Right lobe of liver (tissue), 6 donors: ENCODE measurements at regions not wholly inside any gene's neighbourhood (a gene's known extent, or its start where the extent isn't known, plus 50 kb on each side); places are given as distances from the start of the nearest gene placed in this dataset.

Source experiments
- ATAC-seq, 4 donors: fragments of 200-7000 bp; cut with Tn5 transposase; one replicate each; pipeline ENCODE4 v1.9.1; 2020; ENCODE audit warnings: mild to moderate bottlenecking in 4 of 4, moderate library complexity in 4 of 4
- DNase-seq, 3 donors: peaks; one replicate each; pipeline ENCODE4 v3.0.0-alpha.2; 2020
- H3K27ac ChIP-seq, 3 donors: fragments of 200-600 bp; one replicate each; pipeline ENCODE4 v1.8.0; 2022
- H3K27me3 ChIP-seq, 2 donors: fragments of 200-600 bp; one replicate each; pipeline ENCODE4 v1.8.0; 2022
- H3K36me3 ChIP-seq, 4 donors: fragments of 200-600 bp; sonication (generic) in 1 of 4; one replicate each; pipeline versions ENCODE4 v1.5.1 to v1.8.0; 2017 to 2022; ENCODE audit warnings: control low read depth in 1 of 4
- H3K4me1 ChIP-seq, 4 donors: fragments of 200-600 bp; sonication (generic) in 1 of 4; one replicate each; pipeline versions ENCODE4 v1.5.1 to v1.8.0; 2017 to 2022; ENCODE audit warnings: control low read depth in 1 of 4
- H3K4me3 ChIP-seq, 3 donors: fragments of 200-600 bp; one replicate each; pipeline ENCODE4 v1.8.0; 2022
- H3K9me3 ChIP-seq, 4 donors: fragments of 200-600 bp; sonication (generic) in 1 of 4; one replicate each; pipeline versions ENCODE4 v1.5.1 to v1.8.0; 2017 to 2022; ENCODE audit warnings: control low read depth in 1 of 4
- CTCF ChIP-seq, 4 donors: fragments of 200-600 bp in 3 of 4; fragments of 450-650 bp in 1 of 4; IDR thresholded peaks; one replicate each; pipeline versions ENCODE4 v1.5.1 to v1.8.0; 2016 to 2022; ENCODE audit warnings: antibody characterized with exemption in 4 of 4, mild to moderate bottlenecking in 2 of 4
- POLR2A ChIP-seq: fragments of 450-650 bp; IDR thresholded peaks from one replicate; pipeline ENCODE4 v1.6.1; 2017; ENCODE audit warnings: antibody characterized with exemption, mild to moderate bottlenecking
- WGBS: methylation state at CpG from one replicate; pipeline ENCODE4 v1.1.6; 2018; ENCODE audit warnings: low coverage, low lambda C conversion rate; ENCODE audit not compliant: insufficient coverage; ENCODE audit errors: missing lambda C conversion rate; 5-methylcytosine and 5-hydroxymethylcytosine counted together
- intact Hi-C, 2 donors: fragments of 100-400 bp; cut with DNase I; formaldehyde crosslinking; loops; one replicate each; pipeline versions ENCODE4 v1.11.2 to v1.14.1; 2022
- donor health status: DM: no; HTN: yes; CAD: no.
- donor health status: DM: no; HTN: no; CAD: no.
- donor health status: DM: no; HTN: no; CAD: no.
- donor health status: DM: no; HTN: yes; CAD: no.
- donor health status: DM: no; HTN: yes; CAD: no.

GRCh38 chr6:47132724-47133123 is 90.6 kb upstream of the ADGRF1 start:
- H3K4me1 ChIP-seq: peaks cover 0 to 10% (median 0%) of the 10 kb centered on the region in 4 donors
- intact Hi-C loops: no loop called here
- 80% methylated on average over 1 of the region's 1 CpG for WGBS
- ATAC-seq (no peak), DNase-seq (no peak)
- H3K9me3 ChIP-seq: no peaks in the 10 kb centered on the region
- TF ChIP-seq POLR2A: no peak
- no peak for TF ChIP-seq CTCF (IDR thresholded peaks at IDR 0.05)
- H3K27ac ChIP-seq: no peak overlapping the region
- no peaks in the 10 kb centered on the region for H3K27me3 ChIP-seq
- H3K36me3 ChIP-seq: no peaks in the 10 kb centered on the region
- H3K4me3 ChIP-seq: no peak overlapping the region

DNA sequence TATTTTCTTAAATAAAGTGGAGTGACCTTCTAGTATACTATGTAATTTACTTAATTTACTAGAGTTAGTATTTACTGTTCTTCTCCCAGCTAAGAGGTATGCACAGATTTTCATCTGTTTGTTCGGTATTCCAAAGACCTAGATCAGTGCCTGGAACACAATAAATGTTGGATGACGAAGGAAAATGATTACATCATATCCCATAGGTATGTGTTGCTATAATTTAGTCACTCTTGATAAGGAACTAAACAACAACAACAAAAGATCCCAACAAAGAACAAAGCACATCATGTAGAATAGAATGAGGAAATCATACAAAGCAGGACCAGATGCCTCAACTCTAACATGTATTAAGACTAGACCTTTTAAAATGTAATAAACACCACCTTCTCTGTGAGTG is 89.6 kb upstream of the ADGRF1 start:
- Histone ChIP-seq H3K4me3 (no peak overlapping the region), H3K27ac (no peak overlapping the region), H3K4me1 (peaks cover 0 to 15% (median 0%) of the 10 kb centered on the region in 4 donors), H3K27me3 (no peaks in the 10 kb centered on the region), H3K9me3 (no peaks in the 10 kb centered on the region), H3K36me3 (no peaks in the 10 kb centered on the region)
- intact Hi-C loops: no loop called here
- ATAC-seq (no peak), DNase-seq (no peak)
- no peak for TF ChIP-seq POLR2A
- TF ChIP-seq CTCF (IDR thresholded peaks at IDR 0.05): no peak
- 89% methylated on average over 2 of the region's 2 CpGs for WGBS

DNA sequence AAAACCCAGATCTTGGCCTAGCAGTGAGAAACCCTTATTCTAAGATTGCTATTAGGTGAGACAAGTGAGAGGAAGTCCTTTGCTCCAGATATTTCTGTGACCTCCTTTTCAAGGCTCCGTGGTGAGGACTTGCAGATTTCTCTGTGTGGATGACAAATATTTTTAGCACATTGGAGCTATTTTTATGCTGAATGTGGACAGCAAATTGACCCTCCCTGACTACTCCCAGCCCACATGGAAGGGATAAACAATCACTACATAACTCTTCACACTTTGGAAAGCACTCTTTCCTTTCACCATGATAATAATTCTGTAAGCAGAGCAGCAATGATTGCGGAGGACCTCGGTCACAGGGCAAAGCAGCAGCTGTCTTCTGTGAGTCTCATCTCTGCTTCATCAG is 88.0 kb upstream of the ADGRF1 start:
- ATAC-seq (no peak), DNase-seq (no peak)
- Histone ChIP-seq H3K27ac (no peak overlapping the region), H3K4me1 (peaks cover 0 to 5% (median 0%) of the 10 kb centered on the region in 4 donors), H3K4me3 (no peak overlapping the region), H3K27me3 (no peaks in the 10 kb centered on the region), H3K36me3 (no peaks in the 10 kb centered on the region), H3K9me3 (no peaks in the 10 kb centered on the region)
- intact Hi-C loops: no loop called here
- 54% methylated on average over 3 of the region's 3 CpGs for WGBS
- TF ChIP-seq CTCF (IDR thresholded peaks at IDR 0.05) (no peak), POLR2A (no peak)

DNA sequence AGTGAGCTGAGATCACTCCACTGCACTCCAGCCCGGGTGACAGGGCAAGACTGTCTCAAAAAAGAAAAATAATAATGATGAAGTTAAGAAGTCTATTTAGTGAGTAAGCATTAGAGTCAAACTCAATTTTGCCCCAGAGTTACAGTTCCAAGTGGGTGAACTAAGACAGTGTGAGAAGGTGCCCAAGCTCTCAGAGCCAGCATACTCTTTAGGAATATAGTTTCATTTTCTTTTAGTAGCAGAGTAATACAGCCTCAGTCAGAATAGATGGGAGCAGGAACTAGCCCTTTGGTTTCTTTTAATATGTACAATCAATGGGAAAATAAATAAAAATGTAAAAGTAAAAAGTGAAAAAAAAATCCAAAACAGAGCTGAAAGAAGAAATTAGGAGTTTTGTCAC is 87.0 kb upstream of the ADGRF1 start:
- Histone ChIP-seq H3K4me3 (no peak overlapping the region), H3K4me1 (peaks cover 0 to 5% (median 0%) of the 10 kb centered on the region in 4 donors), H3K27ac (no peak overlapping the region), H3K36me3 (no peaks in the 10 kb centered on the region), H3K9me3 (no peaks in the 10 kb centered on the region), H3K27me3 (no peaks in the 10 kb centered on the region)
- ATAC-seq (no peak), DNase-seq (no peak)
- no peak for TF ChIP-seq CTCF (IDR thresholded peaks at IDR 0.05)
- WGBS: 100% methylated on average over 1 of the region's 1 CpG
- intact Hi-C loops: no loop called here
